GM12875 (cell line): ENCODE measurements at regions not wholly inside any gene's neighbourhood (a gene's known extent, or its start where the extent isn't known, plus 50 kb on each side); places are given as distances from the start of the nearest gene placed in this dataset.
"Not testable (repeated sequence)": the region's sequence is repeated elsewhere in the genome, so short reads cannot be mapped to it uniquely, and the experiment has no call there.

Experiments
- H3K4me3 ChIP-seq: one replicate; pipeline ENCODE4 v1.5.1; 2011; ENCODE audit warnings: low read depth, low read length, control low read depth
- TF ChIP-seq, protein P1 (sequence below): IDR thresholded peaks from 2 replicates; pipeline ENCODE4 v1.5.1; 2011; ENCODE audit warnings: low read depth, mild to moderate bottlenecking, control low read depth, inconsistent platforms, low read length, moderate library complexity, borderline replicate concordance; ENCODE audit not compliant: insufficient read depth

DNA sequence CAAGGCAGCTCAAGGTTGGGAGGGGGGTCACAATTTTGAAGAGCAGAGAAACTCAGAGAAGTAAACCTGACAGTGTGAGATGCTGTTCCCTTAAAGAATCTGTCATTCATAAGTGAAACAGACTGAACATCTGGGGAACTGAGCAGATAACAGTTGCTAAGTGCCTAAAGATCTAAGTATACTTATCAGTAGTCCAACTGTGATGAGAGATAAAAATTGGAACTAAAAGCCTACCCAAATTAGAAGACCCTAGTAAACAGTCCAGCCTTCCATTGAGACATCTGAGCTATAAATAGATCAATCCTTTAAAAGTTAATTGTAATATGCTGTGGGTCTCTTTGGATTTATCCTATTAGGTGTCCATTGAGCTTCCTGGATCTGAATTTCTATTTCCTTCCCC is 692.8 kb upstream of the ZNF608 start:
- H3K4me3 ChIP-seq: no peak overlapping the region
- TF ChIP-seq, protein P1, sequence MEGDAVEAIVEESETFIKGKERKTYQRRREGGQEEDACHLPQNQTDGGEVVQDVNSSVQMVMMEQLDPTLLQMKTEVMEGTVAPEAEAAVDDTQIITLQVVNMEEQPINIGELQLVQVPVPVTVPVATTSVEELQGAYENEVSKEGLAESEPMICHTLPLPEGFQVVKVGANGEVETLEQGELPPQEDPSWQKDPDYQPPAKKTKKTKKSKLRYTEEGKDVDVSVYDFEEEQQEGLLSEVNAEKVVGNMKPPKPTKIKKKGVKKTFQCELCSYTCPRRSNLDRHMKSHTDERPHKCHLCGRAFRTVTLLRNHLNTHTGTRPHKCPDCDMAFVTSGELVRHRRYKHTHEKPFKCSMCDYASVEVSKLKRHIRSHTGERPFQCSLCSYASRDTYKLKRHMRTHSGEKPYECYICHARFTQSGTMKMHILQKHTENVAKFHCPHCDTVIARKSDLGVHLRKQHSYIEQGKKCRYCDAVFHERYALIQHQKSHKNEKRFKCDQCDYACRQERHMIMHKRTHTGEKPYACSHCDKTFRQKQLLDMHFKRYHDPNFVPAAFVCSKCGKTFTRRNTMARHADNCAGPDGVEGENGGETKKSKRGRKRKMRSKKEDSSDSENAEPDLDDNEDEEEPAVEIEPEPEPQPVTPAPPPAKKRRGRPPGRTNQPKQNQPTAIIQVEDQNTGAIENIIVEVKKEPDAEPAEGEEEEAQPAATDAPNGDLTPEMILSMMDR: no peak

- H3K4me3 ChIP-seq: no peak overlapping the region
- TF ChIP-seq, protein P1: no peak
Measured at GRCh38 chr5:125440905-125441304, 694.5 kb upstream of the ZNF608 start.

DNA sequence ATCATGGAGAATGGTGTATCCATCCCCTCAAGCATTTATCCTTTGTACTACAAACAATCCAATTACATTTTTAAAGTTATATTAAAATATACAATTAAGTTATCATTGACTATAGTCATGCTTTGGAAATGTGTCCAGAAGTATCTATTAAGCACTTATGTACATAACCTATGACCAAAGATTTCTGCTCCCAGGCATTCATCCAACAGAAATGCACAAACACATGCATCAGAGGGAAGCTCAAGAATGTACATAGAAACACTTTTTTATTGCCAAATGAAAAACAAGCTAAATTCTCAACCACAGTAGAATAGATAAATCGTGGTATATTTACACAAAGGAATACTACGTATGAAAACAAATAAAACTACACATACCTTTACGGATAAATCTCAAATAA is 700.5 kb upstream of the ZNF608 start:
- TF ChIP-seq, protein P1: no peak
- no peak overlapping the region for H3K4me3 ChIP-seq

DNA sequence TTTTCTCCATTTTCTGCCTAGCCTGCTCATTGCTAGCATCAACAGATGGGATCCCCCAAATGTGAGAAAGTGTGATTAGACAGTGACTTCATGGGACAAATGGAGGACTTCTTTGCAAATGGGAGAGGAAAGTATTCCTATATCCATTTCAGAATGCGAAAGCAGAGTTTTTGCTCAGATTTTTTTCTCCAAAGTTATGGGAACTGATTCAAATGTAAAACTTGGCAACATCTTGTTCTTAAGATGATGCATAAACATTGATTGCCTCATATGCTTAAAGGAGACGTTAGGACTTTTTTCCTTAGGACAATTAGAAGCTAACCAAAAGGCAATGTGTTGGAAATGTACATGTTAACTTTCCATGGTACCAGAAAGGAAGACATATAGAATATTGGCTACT is 704.3 kb upstream of the ZNF608 start:
- no peak overlapping the region for H3K4me3 ChIP-seq
- TF ChIP-seq, protein P1: no peak

GRCh38 chr5:125451622-125452021 is 705.2 kb upstream of the ZNF608 start:
- H3K4me3 ChIP-seq: no peak overlapping the region
- TF ChIP-seq, protein P1: no peak

DNA sequence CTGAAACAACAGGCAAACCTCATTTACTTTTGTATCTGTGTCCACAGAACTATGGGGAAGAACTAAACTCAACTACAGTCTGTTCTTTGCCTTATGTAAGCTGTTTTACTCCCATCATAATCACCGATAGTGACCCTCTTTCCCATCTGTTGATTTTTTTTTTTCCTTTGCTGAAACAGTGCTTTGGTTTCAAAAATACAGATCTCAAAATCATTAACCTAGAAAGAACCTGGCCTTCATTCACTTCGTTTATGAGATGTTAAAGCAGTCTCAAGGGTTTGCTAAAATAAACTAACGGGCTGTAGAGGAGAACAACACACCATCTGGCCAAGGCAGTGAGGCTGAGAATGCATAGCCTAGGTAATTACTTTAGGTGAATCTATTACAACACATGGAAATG is 706.6 kb upstream of the ZNF608 start:
- H3K4me3 ChIP-seq: no peak overlapping the region
- TF ChIP-seq, protein P1: no peak

GRCh38 chr5:125455041-125455440 is 708.6 kb upstream of the ZNF608 start:
- TF ChIP-seq, protein P1: no peak
- H3K4me3 ChIP-seq: no peak overlapping the region

- not testable (repeated sequence) for H3K4me3 ChIP-seq
Measured at GRCh38 chr5:125456005-125456404, 709.6 kb upstream of the ZNF608 start.
